Activated effector memory CD4-positive, alpha-beta T cell treated with anti-CD3 and anti-CD28 coated beads, Interleukin-2, amount 50 U/mL, for 16 hours (primary cell): ENCODE measurements at regions not wholly inside any gene's neighbourhood (a gene's known extent, or its start where the extent isn't known, plus 50 kb on each side); places are given as distances from the start of the nearest gene placed in this dataset.
"Not testable (repeated sequence)": the region's sequence is repeated elsewhere in the genome, so short reads cannot be mapped to it uniquely, and the experiment has no call there.

Experiments
- DNase-seq: peaks from one replicate; pipeline ENCODE4 v3.0.0-alpha.2; 2020

DNA sequence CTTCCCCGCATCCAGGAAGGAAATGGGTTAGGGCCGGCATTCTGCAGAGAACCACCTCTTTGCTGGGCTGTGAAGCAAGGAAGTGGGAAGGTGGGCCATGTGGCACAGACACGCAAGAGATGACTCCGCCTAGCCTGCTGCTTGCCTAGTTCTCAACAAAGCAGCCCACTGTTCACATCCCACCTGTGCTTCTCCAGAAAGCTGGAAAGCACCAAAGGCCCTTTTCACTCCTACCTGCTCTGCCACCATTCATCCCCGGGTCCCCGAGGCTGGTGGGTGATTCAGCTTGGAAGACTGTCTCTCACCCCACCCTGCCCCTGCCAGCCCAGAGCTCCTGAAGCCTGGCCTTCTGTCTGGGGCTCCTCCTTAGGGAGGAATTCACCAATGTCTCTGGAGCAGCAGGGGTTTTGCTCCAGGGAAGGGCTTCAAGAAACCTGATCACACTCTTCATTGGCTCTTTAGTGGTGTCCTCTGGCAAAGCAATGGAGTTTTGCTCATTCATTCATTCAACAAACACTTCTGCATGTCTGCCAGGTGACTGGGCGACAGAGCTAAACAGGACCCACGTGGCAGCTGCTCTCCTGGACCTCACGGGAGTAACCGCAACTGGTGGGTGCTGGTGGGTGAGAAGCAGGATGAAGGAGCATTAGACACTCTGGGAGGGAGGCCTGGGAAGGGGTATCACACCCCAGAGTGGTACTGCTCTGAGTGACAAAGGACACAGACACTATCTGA, 145.4 kb upstream of the TLE3 start:
- no peak for DNase-seq

DNA sequence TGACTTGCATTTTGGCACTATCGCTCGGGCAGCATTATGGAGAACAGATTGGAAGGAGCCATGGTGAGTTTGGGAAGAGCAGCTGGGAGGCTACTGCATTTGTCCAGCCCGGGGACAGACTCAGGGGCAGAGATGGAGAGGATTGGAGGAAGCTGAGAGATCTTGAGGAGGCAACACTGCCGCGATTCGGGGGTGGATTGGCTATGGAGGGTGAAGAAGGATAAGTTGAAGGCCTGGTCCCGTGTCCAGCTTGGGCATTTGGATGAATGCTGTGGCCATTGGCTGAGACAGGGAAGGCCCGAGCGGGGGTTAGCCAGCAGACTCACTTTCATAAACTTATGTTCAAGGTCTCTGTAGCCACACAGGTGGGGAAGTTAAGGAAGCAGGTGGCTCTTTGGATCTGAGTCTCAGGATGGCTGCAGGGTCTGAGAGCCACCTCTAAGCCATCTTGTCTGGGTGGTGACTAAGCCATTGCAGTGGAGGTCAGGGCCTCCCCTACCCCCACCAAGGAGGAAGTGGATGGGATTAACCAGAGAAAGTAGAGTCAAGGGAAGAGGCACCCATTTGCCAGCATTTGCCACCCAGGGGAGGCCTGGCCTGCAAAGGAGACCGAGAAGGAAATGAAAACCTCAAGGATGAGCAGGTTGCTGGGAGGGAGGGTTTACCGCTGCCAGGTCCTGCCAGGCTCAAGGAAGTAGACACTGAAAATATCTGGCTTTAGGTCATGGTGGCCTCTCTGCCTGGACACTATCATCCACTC, 144.0 kb upstream of the TLE3 start:
- no peak for DNase-seq

DNA sequence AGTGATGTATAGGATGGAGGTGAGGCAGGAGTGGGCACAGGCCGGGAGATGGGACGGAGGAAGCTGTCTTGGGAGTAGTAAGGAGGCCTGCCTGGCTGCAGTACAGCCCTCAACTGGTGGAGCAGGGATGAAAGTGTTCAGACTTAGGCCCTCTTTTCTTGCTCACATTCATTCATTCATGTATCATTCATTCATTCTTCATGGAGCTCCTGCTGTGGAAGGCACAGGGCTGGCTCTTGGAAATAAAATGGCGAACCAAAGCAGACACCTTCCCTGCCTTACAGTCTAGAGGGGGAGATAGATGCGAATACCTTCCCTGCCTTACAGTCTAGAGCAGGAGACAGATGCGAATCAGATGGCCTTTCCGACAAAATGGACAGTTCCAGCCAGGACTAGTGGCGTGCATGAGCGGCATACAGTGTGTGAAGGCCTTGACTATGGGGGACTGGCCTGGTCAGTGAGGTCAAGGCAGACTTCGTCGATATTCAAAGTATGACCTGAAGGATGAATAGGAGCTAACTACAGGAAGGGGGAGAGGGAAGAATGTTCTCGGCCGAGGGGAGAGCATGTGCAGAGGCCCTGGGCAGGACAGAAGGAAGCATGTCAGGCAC, 143.2 kb upstream of the TLE3 start:
- DNase-seq, result no peak

DNA sequence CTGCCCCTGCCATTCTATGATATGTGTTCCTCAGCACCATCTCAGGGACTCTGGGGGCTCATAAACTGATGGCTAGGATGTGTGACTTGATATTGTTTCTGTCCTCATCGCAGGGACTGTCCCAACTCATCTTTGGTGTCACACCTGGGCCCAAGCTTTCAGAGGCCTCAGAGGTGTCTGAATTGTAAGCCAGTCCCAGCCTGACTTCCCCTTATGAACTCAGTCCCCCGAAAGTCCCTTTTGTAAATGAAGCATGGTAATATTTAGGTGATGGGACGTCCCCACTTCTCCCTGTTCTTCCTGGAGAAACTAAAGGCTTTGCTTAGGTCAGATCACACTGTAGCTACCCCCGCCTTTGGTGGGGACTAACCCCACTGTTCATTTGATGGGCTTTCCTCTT, 142.4 kb upstream of the TLE3 start:
- DNase-seq, result no peak

DNA sequence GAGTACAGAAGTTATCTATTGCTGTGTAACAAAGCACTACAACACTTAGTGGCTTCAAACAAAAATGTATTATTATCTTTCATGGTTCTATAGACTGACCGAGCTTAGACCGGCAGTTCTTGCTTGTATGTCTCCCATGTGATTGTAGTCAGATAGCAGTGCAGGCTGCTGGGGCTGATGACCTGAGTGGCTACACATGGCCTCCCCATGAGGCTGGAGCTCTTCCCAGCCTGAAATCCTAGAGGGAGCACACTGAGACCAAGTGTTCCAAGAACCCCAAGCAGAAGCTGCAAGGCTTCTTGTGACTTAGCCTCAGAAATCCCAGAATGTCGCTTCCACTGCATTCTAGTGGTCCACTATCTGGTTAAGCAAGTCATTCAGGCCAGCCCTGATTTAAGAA, 141.2 kb upstream of the TLE3 start:
- no peak for DNase-seq

DNA sequence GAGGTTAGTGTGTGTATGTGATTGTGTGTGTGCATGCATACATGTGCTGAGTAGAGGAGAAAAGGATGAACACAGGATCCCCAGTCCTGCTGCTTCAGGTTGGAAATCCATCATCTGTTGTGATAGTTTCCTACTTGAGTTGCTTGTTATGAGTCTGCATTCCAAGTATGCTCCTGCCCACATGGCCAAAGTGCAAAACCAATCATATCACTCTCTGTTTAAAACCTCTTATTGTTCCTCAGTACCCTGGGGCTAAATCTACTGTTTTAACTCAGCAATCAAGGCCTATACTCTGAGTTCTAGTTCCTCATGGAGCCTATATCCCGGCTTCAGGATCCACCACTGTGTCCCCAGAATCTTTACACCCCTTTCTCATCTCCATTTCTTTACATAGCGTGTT, 139.9 kb upstream of the TLE3 start:
- no peak for DNase-seq

DNA sequence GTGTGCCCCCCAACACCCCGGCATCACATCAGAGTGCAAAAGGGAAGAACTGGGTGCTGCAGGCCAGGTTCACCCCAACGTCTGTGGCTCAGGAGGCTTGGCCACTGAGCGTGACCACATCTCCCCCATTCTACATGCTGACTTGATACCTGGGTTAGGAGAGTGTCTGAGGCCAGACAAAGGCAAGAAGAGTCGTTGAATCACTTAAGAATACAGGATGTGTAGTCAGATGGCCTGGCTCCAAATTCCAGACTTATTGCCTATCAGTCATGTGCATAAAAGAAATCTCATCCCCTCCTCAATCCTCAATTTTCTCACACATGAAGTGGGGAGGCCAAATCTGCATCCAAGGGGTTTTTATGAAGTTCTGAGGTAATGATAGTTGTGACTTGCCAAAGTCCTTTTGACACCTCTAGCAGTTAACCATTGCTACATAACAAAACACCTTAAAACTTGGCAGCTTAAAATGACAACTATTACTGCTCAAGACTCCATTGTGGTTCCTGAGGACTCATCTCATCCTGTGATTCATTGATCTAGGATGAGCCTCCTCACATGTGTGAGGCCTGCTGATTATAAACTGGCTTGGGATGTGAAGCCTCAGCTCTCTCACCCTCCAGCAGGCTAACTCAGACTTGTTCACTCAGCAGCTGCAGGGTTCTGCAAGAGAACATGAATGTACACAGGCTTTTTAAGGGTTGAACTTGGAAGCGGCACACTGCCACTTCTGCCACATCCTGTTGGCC, 138.8 kb upstream of the TLE3 start:
- DNase-seq, result peak; percentile 33

DNA sequence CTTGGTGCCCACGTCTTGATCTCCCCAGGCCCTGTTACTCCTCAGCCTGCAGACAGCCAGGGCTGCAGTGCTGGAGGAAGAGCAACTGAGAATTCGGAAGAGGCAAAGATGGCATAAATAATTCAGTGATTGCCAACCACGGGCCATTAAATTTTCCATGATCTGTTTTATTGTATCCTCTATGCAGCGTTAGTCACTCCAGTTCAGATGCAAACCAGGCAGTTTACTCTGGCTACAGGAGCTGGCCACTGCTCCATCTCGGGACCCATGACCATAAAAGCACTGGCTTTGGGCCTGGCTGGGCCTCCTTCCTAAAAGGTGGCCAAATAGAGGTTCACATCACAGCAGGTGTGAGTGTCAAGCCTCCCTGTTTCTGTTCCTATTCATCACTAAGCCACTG, 137.6 kb upstream of the TLE3 start:
- no peak for DNase-seq

DNA sequence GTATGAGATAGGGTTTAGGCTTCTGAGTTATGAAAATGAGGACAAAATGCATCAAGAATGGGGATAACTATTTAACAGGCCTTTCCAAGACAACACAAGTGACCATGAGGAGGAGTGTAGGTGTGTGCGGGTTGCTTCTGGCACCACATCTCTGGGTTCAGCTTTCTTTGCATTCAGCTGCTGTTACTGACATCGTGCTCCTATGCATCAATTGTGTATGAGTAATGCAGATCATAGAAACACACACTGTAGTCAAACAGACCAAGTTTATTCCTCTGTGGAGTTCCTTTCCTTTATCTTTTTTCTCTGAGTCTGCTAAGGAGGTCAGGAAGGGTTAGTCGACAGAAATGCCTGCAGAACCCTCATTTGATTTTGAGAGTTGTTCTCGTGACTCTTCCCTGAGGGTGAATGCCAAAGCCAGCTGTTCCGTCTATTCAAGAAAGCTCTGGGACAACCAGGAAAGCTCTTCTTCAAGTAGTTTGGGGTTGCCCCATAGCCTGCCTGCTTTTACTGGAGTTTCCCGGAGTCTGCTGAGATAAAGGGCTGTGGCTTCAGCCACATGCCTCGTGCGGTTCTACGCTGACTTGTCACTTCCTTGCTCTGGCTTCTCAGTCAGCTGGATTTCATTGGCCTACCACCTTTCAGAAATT, 136.7 kb upstream of the TLE3 start:
- no peak for DNase-seq

DNA sequence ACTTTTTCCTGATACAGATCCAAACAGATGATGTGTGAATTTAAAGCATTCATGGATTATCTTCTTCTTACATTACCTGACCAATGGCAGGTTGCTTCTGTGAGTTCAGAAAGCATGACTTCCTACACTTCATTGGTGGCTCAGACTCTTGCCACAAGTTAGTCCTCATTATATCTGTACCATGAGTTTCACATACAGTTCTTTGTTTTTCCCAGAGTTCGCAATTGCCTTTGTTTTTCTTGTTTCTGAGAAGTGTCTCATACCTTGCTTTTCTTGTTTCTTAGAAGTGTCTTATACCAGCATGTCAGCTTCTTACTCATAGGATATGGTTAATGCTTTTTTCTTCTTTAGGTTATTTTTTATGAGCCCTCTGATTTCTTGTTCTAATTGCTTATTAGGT, 133.8 kb upstream of the TLE3 start:
- no peak for DNase-seq

DNA sequence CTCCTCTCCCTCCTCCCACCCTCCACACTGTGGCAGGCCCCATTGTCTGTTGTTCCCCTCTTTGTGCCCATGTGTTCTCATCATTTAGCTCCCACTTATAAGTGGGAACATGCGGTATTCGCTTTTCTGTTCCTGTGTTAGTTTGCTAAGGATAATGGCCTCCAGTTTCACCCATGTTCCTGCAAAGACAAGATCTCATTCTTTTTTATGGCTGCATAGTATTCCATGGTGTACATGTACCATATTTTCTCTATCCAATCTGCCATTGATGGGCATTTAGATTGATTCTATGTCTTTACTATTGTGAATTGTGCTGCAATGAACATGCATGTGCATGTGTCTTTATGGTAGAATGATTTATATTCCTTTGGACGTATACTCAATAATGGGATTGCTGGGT, 130.2 kb upstream of the TLE3 start:
- DNase-seq, result not testable (repeated sequence)

DNA sequence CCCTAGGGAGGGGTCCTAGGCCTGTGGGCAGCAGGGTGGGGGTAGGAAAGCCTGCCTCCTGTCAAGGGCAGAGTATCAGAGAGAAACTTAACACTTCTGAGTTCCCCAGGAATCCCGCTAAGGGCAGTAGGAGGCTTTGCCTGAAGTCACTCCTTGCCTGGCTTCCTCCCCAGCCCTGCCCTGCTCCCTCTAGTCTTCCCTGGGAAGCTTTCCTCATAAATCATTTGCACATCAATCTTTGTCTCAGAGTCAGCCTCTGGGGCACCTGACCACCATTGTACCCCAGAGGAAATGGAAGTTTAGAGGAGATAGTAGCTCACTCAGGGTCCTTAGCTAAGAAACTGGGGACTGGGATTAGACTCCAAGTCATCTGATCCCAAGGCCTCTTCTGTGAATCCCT, 129.4 kb upstream of the TLE3 start:
- no peak for DNase-seq

DNA sequence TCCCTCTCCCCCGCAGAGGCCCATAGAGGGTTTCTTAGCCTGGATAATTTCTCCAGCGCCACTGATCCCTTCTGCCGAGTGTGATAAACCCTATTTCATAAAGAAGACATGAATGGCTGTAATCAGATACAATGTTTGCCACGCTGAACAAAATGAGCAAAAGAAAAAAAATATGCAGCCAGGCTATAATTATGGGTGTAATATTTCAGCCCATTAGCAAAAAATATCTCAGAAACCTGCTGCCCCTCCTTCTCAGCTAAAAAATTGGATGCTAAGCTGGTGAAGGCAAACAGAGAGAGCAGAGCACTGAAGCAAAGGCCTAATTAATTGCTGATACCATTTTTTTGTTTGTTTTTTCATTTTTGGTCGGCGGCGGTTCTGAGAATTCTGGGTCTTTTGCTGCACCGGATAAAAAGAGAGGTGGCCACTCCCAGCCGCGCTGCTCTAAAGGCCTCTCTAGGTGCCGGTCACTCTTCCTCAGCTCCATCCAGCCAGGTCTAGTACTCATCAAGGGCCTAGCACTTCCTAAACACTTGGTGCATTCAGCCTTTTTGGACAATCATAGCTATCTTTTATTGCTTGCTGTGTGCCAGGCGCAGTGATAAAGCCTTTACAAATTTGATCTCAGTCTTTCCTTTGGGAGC, 128.7 kb upstream of the TLE3 start:
- no peak for DNase-seq

DNA sequence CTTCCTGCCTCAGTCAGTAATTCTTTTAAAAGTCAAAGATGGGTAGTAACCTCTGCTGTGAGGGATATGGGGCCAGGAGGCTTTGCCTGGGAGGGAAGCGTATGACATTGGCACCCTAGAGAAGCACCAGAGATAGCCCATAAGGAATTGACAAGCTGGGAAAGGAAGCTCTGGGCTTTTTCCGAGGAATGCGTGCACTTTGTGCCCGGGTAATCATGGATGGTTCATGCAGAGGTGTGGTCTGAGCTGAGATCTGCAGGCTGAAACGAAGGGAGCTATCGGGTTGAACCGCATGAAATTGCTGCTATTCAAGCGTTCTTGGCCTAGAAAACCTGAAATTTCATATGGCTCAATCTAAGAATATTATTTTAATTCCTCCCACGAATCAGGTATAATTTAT, 127.7 kb upstream of the TLE3 start:
- no peak for DNase-seq

DNA sequence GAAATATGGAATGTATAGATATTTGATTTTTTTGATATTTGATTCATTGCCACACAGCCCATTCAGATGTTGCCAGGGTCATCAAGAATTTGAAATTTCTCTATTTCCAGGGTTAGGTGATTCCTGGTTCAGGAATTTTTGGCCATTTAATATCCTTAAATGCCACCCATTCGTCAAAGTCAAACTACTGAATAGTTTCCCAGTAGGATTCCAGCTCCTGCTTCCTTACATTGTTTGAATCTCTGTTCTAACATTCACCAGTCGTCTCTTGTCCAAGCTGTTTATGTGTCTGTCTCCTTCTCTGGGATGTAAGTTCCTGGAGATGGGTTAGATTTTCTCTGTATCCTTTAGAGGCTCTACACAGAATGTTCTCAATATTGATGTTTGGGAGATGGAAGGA, 124.9 kb upstream of the TLE3 start:
- DNase-seq, result no peak

DNA sequence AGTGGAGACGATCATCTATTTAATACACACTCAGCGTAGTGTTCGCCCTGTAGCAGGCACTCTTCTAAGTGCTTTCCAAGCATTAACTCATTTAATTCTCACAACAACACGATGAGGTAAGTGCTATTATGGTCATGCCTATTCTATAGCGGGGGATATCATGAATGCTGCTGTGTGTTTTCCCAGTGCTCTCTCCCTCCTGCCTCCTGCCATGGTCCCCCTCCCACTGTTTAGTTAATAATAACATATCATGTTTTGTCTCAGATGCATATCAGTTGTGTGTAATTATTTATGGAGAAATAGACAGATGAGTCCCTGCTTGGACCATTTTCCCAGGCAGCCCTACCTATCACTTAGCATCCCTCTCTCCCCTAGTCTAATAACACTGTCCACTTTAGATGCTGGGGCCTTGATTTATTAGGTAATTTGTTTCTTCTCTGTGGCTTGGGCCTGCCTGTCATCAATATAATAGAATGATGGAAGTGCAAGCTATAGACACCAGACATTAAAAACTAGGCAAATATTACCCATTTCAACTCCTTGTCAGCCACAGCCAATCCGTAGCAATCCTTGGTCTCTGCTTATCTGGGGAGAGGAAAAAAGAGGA, 122.9 kb upstream of the TLE3 start:
- DNase-seq, result no peak

DNA sequence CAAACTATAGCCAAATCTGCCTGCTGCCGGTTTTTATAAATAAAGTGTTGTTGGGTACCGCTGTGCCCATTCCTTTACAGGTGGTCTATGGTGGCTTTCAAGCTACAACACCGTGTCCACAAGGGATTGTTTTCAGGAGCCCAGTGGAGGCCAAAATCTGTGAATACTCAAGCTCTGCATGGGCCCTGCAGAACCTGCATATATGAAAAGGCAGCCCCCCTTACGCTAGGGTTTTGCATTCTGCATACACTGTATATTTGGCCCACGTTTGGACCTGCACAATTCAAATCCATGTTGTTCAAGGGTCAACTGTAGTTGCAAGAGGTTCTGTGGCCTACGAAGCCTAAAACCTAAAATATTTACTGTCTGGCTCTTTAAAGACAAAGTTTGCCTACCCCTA, 122.2 kb upstream of the TLE3 start:
- DNase-seq, result no peak

DNA sequence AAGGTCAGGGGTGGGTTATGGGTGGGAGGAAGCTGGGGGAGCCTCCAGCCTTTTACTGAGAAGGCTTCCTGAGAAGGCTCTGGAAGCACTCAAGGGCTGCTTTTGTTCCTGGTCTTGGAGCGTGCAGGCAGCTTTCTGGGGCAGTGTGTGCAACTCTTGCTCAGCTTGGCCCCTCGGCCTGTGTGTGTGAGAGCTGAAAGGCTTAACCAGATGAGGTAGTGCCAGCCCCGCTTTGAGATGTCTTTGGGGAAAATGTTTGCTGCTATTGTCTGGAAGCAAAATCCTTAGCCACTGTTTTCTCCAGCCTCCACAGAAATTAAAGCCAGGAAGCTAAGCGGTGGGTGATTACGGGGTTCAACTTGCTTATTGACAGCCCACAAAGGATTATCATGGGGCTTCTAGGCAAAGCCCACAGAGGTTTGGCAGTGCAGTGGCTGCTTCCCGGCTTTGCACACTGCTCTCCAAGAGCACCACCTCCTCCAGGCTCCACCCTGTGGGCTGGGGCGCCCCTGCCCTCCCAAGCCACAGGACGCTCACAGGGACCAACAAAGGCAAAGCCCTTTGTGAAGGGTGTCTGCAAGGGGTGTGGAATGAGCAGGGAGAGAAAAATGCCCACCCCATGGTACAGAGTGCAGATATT, 121.7 kb upstream of the TLE3 start:
- DNase-seq, result no peak

DNA sequence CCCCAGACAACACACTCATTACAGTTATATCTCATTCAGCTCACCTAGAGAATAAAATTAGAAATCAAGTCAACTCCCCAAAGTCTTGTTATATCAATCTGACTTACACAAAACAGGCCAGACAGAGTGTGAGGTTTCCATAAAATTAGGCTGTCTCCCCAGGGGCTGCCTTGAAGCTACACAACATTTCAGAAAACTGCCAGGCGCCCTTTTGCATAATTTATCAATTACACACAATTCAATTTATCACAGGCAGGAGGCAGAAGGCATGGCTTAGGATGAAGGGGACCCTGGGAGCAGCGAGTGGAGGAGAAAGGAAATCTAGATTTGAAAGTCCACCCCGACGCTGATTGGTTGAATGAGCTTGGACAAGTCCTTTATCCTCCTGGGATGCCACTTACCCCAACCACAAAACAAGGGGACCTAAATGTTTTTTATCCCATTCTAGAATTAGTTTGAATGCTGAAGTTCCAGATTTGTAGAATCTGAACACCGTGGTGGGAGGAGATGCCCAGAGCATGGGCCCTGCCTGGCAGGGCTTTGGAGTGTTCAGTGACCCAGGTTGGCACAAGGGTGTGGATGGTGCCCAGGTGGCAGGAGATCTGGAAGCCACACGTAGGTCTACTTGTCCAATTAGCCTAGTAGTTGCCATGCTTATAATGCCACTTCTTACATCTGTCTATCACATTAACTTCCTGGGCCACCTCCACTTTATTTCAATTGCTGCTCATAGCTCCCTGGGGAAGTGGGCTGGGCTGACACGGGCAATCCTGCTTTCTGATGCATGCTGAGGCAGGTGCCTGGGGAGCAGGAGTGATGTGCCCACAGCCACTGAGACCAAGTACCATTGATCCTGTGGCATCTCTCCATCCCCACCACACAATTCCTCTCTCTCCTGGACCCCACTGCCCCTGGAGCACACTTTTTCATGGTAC, 119.8 kb upstream of the TLE3 start:
- no peak for DNase-seq

DNA sequence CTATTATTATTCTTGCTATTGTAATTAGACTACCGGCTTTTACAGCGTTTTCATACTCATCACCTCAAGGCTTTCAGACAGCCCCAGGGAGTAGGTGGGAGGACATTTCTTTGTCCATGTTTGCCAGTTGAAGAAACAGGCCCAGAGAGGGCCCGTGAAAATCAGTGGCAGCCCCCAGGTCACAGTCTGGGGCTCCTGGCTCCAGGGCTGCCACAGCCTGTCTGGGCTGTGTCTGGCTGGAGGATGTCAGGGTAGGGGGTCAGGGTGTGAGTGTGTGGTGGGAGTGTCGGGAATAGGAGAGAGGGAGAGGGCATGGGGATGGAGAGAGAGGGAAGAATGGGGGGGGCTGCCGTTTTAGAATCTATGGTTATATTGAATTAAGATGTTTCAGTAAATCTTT, 118.2 kb upstream of the TLE3 start:
- DNase-seq, result no peak
